Lower leg skin (tissue), 4 donors: ENCODE measurements at regions not wholly inside any gene's neighbourhood (a gene's known extent, or its start where the extent isn't known, plus 50 kb on each side); places are given as distances from the start of the nearest gene placed in this dataset.
"Not testable (repeated sequence)": the region's sequence is repeated elsewhere in the genome, so short reads cannot be mapped to it uniquely, and the experiment has no call there.

Experiments used
- DNase-seq, 2 donors: peaks; one replicate each; pipeline ENCODE4 v3.0.0-alpha.2; 2019; ENCODE audit warnings: low spot score in 2 of 2
- H3K4me3 ChIP-seq: fragments of 200-600 bp; sonication (generic); 2 replicates; pipeline ENCODE4 v1.5.1; 2017; ENCODE audit warnings: mild to moderate bottlenecking, low read depth; ENCODE audit not compliant: poor library complexity, severe bottlenecking
- POLR2A ChIP-seq, 2 donors: fragments of 450-650 bp; IDR thresholded peaks; one replicate each; pipeline ENCODE4 v1.6.1; 2016 to 2017; ENCODE audit warnings: antibody characterized with exemption in 2 of 2, mild to moderate bottlenecking in 1 of 2, moderate library complexity in 1 of 2
- WGBS, 2 donors: methylation state at CpG; one replicate each; pipeline ENCODE4 v1.1.5; 2018; 5-methylcytosine and 5-hydroxymethylcytosine counted together
- intact Hi-C: fragments of 100-400 bp; cut with DNase I; formaldehyde crosslinking; loops from one replicate; pipeline ENCODE4 v1.15.0; 2023; ENCODE audit warnings: low total_unique reads
- TF ChIP-seq, protein P1 (sequence below), 3 donors: fragments of 450-650 bp; IDR thresholded peaks; one replicate each; pipeline ENCODE4 v1.5.1; 2016; ENCODE audit warnings: antibody characterized with exemption in 3 of 3, mild to moderate bottlenecking in 3 of 3, moderate library complexity in 2 of 3

DNA sequence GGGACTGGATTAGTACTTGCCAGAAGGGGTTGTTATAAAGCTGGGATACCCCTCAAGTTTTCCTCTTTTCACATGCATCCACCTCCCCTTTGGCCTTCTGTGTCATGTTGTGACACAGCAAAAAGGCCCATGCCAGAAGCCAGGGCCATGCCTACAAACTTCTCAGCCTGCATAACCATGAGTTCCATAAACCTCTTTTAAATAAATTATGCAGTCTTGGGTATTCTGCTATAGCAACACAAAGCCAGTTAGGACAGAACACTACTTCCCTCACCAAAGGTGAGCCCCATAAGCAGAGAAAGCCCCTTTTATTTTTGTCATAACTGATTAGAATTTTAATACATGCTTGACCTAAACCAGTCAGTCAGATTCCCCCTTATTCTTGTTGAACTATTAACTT is 801.3 kb downstream of the DNAH5 start:
- intact Hi-C loops = no loop called here
- no peak for DNase-seq
- no peak overlapping the region for H3K4me3 ChIP-seq
- TF ChIP-seq, protein P1, sequence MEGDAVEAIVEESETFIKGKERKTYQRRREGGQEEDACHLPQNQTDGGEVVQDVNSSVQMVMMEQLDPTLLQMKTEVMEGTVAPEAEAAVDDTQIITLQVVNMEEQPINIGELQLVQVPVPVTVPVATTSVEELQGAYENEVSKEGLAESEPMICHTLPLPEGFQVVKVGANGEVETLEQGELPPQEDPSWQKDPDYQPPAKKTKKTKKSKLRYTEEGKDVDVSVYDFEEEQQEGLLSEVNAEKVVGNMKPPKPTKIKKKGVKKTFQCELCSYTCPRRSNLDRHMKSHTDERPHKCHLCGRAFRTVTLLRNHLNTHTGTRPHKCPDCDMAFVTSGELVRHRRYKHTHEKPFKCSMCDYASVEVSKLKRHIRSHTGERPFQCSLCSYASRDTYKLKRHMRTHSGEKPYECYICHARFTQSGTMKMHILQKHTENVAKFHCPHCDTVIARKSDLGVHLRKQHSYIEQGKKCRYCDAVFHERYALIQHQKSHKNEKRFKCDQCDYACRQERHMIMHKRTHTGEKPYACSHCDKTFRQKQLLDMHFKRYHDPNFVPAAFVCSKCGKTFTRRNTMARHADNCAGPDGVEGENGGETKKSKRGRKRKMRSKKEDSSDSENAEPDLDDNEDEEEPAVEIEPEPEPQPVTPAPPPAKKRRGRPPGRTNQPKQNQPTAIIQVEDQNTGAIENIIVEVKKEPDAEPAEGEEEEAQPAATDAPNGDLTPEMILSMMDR (IDR thresholded peaks at IDR 0.05) = no peak
- no peak for TF ChIP-seq POLR2A (IDR thresholded peaks at IDR 0.05)

DNA sequence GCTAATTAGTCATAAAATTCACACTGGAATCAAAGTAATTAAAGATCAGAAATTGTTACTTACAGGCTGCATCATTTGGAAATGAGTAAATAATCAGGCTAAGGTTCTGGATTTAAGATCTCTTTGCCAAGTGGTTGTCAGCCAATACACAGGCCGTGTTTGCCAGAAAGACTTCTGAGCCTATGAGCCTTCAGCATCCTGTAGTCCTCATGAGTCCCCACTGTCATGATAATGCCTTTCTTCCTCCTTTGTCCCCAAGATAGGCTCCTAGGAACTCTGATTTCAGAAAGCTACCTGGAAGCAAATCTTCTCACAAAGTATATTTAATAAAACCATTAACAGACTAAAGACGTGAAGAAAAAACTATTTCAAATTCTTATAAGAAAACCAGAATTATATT is 810.5 kb downstream of the DNAH5 start:
- no peak for TF ChIP-seq POLR2A (IDR thresholded peaks at IDR 0.05)
- TF ChIP-seq, protein P1 (IDR thresholded peaks at IDR 0.05) = no peak
- WGBS, 2 donors = 80 to 83% methylated on average over 2 of the region's 2 CpGs
- DNase-seq = no peak
- intact Hi-C loops = no loop called here
- no peak overlapping the region for H3K4me3 ChIP-seq

DNA sequence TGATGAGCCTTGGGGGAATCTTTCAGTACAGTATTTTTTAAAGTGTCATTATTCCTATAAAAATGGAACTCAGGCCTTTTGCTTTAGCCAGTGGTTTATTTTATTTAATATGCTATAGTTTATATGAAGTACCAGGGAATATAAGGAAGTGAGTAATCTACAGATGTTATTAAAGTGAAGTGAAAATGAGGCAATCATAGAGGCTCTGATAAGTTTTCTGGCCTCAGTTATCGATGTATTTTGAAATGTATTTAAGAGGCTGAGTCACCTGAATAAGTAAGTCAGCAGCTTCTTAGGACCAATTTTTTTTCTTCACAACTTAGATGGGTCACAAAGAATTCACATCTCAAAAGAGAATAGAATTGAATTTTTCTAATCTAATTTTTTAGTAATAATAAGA is 829.0 kb downstream of the DNAH5 start:
- intact Hi-C loops = no loop called here

DNA sequence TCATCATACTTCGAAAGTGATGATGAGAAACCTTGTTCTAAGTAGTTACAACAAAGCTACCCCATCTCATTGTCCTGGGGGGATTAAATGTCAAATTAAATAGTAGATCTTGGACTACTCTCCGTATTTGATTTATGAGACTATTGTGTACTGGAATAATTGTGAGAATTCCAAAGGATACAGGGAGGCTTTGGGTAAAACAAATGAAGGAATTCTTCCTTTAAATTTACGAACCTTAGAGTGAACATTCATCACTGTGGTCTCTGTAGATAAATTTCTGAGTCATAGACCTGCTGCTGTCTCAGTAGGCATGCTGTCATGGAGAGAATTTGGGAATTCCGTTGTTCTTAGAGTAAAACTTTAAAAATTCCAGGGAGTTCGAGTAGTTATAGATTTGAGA is 836.2 kb downstream of the DNAH5 start:
- intact Hi-C loops = no loop called here
- TF ChIP-seq POLR2A (IDR thresholded peaks at IDR 0.05) = no peak
- TF ChIP-seq, protein P1 (IDR thresholded peaks at IDR 0.05) = no peak
- 46 to 47% methylated on average over 5 of the region's 5 CpGs for WGBS, 2 donors
- H3K4me3 ChIP-seq = no peak overlapping the region
- no peak for DNase-seq

More for the DNA sequence above, 829.0 kb downstream of the DNAH5 start:
- TF ChIP-seq, protein P1 (IDR thresholded peaks at IDR 0.05) = no peak
- TF ChIP-seq POLR2A (IDR thresholded peaks at IDR 0.05) = no peak
- DNase-seq = no peak
- 70 to 79% methylated on average over 1 of the region's 1 CpG for WGBS, 2 donors
- H3K4me3 ChIP-seq = no peak overlapping the region

DNA sequence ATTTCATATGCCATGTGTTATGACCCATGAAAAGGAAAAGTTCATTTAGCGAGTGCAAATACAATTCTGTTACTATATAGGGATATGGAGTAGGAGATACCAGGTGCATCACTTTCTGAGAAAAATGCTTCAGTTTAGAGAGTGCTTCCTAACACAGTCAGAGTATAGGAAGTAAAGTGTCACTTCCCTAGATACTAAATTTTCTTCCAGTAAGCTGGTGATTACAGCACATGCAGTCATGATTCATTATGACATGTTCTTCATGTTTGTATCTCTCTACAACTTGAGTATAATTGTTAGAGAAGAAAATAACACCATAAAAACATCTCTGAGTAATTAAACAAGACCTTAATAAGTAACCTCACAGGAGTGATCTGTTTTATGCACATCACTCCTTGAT is 837.0 kb downstream of the DNAH5 start:
- DNase-seq = no peak
- H3K4me3 ChIP-seq = no peak overlapping the region
- TF ChIP-seq, protein P1 (IDR thresholded peaks at IDR 0.05) = no peak
- TF ChIP-seq POLR2A (IDR thresholded peaks at IDR 0.05) = no peak
- 74 to 80% methylated on average over 1 of the region's 1 CpG for WGBS, 2 donors
- intact Hi-C loops = no loop called here

DNA sequence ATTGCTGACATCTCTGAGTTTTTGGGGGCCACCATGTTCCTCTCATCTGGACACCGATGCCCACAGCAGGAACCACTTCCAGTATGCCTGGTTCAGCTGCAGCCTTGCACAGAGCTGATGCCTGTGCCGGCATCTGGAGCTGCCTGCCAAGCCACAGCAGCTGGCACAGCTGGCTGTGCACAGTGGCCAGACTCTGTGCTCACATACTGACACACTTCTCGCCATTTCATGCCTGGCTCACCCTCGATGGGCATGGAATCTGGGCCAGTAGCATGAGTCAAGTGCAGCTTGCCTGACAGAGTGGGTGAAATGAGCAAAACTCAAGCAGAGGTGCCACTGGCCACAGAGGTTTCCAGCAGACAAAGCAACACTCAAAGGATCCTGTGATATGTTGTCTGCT is 863.4 kb downstream of the DNAH5 start:
- H3K4me3 ChIP-seq = no peak overlapping the region
- TF ChIP-seq POLR2A (IDR thresholded peaks at IDR 0.05) = no peak
- TF ChIP-seq, protein P1 (IDR thresholded peaks at IDR 0.05) = no peak
- intact Hi-C loops = no loop called here
- DNase-seq = no peak
- 58 to 88% methylated on average over 4 of the region's 4 CpGs for WGBS, 2 donors

DNA sequence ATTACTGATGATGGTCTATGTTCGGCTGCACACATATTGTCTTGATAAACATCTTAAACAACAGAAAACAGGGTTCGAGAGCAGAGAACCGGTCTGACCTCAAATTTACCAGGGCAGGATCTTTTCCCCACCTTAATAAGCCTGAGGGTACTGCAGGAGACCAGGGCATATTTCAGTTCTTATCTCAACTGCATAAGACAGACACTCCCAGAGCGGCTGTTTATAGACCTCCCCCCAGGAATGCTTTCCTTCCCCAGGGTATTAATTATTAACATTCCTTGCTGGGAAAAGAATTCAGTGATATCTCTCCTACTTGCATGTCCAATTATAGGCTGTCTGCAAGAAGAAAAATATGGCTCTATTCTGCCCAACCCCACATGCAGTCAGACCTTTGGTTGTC is 871.6 kb downstream of the DNAH5 start:
- 79 to 89% methylated on average over 4 of the region's 4 CpGs for WGBS, 2 donors
- intact Hi-C loops, DNase-seq, H3K4me3 ChIP-seq: not testable (repeated sequence)
